Prostate gland (tissue), 2 donors: ENCODE measurements at regions not wholly inside any gene's neighbourhood (a gene's known extent, or its start where the extent isn't known, plus 50 kb on each side); places are given as distances from the start of the nearest gene placed in this dataset.

Source experiments
- DNase-seq: peaks from one replicate; pipeline ENCODE4 v3.0.0-alpha.2; 2019; ENCODE audit warnings: low spot score
- H3K27ac ChIP-seq, 2 donors: fragments of 200-600 bp; sonication (generic); 2 replicates each; pipeline ENCODE4 v1.5.1; 2017 to 2019
- H3K27me3 ChIP-seq: fragments of 200-600 bp; sonication (generic); replicated peaks from 2 replicates; pipeline ENCODE4 v1.5.1; 2019; ENCODE audit not compliant: insufficient read depth
- H3K36me3 ChIP-seq, 2 donors: fragments of 200-600 bp; sonication (generic); 1 replicate in 1 of 2; 2 replicates in 1 of 2; pipeline versions ENCODE4 v1.5.1 to v1.8.1; 2017 to 2019
- H3K4me1 ChIP-seq: fragments of 200-600 bp; sonication (generic); replicated peaks from 2 replicates; pipeline ENCODE4 v1.5.1; 2019
- H3K4me3 ChIP-seq, 2 donors: fragments of 200-600 bp; sonication (generic); 2 replicates each; pipeline ENCODE4 v1.5.1; 2017 to 2019
- H3K9me3 ChIP-seq: fragments of 200-600 bp; sonication (generic); 2 replicates; pipeline ENCODE4 v1.5.1; 2017
- POLR2A ChIP-seq: fragments of 450-650 bp; IDR thresholded peaks from one replicate; pipeline ENCODE4 v1.6.1; 2016; ENCODE audit warnings: antibody characterized with exemption, mild to moderate bottlenecking
- POLR2AphosphoS5 ChIP-seq: sonication (generic); formaldehyde crosslinking; IDR thresholded peaks from one replicate; pipeline ENCODE4 v1.6.1; 2017; ENCODE audit warnings: antibody characterized with exemption
- WGBS: methylation state at CpG from one replicate; pipeline ENCODE4 v1.1.5; 2018; 5-methylcytosine and 5-hydroxymethylcytosine counted together
- intact Hi-C: fragments of 100-400 bp; cut with DNase I; formaldehyde crosslinking; loops from one replicate; pipeline ENCODE4 v1.14.2; 2022
- TF ChIP-seq, protein P1 (sequence below), 4 experiments: fragments of 200-600 bp in 2 of 4; fragments of 450-650 bp in 2 of 4; sonication (generic) in 2 of 4; IDR thresholded peaks; 1 replicate in 3 of 4; 2 replicates in 1 of 4; pipeline ENCODE4 v1.5.1; 2016 to 2019; ENCODE audit warnings: antibody characterized with exemption in 4 of 4, mild to moderate bottlenecking in 2 of 4, moderate library complexity in 2 of 4

DNA sequence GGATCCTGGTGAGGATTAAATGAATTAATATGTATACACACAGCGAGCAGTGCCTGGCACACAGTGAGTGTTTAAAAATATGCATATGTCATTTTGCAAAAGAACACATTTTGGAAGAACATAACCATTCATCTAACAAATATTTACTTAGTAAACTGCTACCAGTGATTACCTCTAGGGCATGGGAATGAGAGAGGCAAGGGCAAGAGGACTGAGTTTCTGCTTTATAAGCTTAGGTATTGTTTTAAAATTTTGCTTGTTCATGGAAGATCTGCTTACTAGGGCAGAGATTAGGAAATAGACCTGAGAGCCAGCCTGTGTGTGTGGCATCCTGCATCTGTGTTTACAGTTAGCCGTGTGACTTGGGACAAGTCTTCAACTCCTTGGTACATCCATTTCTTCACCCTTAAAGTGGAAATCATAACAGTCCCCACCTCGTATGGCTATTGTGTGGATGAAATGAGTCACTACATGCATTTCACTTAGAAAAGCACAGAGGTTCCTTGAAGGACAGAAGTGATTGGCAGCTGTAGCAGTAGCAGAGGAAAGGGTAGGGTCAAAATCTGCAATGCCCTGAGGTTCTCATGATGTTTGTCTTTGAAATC lies 198.5 kb upstream of the FMN2 start:
- WGBS, result 44% methylated on average over 3 of the region's 3 CpGs
- intact Hi-C loops, result loop anchor here (10.0 kb wide), 1 partner anchor 1638 kb away; no protein-coding TSS in a partner anchor
- peak overlapping the region in 1 of 2 donors; percentile 4 for H3K27ac ChIP-seq
- no peaks in the 10 kb centered on the region for H3K36me3 ChIP-seq
- no peak for TF ChIP-seq POLR2A
- TF ChIP-seq, protein P1, sequence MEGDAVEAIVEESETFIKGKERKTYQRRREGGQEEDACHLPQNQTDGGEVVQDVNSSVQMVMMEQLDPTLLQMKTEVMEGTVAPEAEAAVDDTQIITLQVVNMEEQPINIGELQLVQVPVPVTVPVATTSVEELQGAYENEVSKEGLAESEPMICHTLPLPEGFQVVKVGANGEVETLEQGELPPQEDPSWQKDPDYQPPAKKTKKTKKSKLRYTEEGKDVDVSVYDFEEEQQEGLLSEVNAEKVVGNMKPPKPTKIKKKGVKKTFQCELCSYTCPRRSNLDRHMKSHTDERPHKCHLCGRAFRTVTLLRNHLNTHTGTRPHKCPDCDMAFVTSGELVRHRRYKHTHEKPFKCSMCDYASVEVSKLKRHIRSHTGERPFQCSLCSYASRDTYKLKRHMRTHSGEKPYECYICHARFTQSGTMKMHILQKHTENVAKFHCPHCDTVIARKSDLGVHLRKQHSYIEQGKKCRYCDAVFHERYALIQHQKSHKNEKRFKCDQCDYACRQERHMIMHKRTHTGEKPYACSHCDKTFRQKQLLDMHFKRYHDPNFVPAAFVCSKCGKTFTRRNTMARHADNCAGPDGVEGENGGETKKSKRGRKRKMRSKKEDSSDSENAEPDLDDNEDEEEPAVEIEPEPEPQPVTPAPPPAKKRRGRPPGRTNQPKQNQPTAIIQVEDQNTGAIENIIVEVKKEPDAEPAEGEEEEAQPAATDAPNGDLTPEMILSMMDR (IDR thresholded peaks at IDR 0.05), result peak in 1 of 4 experiments; percentile 24
- no peak for TF ChIP-seq POLR2AphosphoS5
- no peaks in the 10 kb centered on the region for H3K4me1 ChIP-seq
- no peak for DNase-seq
- no peaks in the 10 kb centered on the region for H3K9me3 ChIP-seq
- no peaks in the 10 kb centered on the region for H3K27me3 ChIP-seq
- no peak overlapping the region for H3K4me3 ChIP-seq

DNA sequence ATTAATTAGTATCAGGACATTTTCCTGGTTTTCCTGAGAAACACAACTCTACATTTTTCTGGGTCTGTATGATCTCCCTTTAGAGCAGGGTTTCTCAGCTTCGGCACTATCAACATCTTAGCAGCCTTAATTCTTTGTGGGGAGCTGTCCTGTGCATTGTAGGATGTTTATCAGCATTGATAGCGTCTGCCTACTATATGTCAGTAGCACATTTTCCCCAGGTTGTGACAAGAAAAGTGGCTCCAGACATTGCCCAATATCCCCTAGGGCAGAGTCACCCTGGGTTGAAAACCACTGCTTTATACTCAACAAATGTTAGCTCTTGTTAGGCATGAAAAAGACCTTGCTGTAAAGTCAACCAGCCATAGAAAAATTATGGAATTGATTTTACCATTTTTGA lies 195.1 kb upstream of the FMN2 start:
- H3K4me3 ChIP-seq, result no peak overlapping the region
- 86% methylated on average over 2 of the region's 2 CpGs for WGBS
- TF ChIP-seq POLR2A (no peak), POLR2AphosphoS5 (no peak)
- TF ChIP-seq, protein P1 (IDR thresholded peaks at IDR 0.05), result no peak

DNA sequence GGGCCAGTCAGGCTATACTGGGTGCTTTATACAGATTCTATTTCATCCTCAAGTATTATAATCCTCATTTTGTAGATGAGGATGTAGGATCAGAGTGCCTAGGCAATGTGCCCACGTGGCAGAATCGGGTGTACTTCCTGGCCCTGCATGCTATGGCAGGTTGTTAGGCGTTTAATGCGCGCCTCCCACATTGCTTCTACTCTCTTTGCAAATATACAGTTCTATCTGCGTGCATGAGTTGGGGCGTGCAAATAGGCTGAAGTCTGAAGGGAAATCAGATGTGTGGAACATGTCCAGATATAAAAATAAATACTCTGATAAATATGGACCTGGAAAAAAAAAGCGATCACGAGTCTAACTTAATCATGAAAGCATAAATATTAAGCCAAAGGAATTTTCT lies 194.7 kb upstream of the FMN2 start:
- 44% methylated on average over 9 of the region's 9 CpGs for WGBS
- intact Hi-C loops, result loop anchor here (5.0 to 10.0 kb wide), 2 partner anchors 495 to 1642 kb away; no protein-coding TSS in a partner anchor
- no peak overlapping the region for H3K27ac ChIP-seq
- no peaks in the 10 kb centered on the region for H3K36me3 ChIP-seq
- TF ChIP-seq POLR2AphosphoS5 (no peak), POLR2A (no peak)
- TF ChIP-seq, protein P1 (IDR thresholded peaks at IDR 0.05), result no peak
- H3K27me3 ChIP-seq, result no peaks in the 10 kb centered on the region
- DNase-seq, result no peak
- no peaks in the 10 kb centered on the region for H3K9me3 ChIP-seq
- no peaks in the 10 kb centered on the region for H3K4me1 ChIP-seq
- no peak overlapping the region for H3K4me3 ChIP-seq

More for the DNA sequence above, 195.1 kb upstream of the FMN2 start:
- Histone ChIP-seq H3K27me3 (no peaks in the 10 kb centered on the region), H3K36me3 (no peaks in the 10 kb centered on the region), H3K9me3 (no peaks in the 10 kb centered on the region), H3K4me1 (no peaks in the 10 kb centered on the region), H3K27ac (no peak overlapping the region)
- intact Hi-C loops, result loop anchor here (5.0 to 10.0 kb wide), 2 partner anchors 494 to 1642 kb away; no protein-coding TSS in a partner anchor
- no peak for DNase-seq

DNA sequence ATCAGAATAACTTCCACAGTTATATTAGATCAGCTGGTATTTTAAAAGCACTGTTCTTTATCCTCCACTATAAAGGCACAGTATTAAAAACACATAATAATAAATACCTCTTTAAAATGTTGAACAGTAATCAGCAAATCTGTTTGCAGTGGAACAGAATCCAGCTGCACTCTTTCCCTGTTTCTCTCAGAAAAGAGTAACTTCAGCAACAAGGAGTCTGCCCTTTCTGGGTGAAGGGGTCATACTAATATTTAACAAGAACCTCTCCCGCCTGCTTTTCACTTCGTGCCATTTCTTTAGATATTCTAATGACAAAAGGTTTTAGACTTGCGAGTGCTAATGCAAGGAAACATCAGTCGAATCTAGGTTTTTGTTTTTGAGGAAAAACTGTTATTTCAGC lies 194.2 kb upstream of the FMN2 start:
- H3K27ac ChIP-seq, result no peak overlapping the region
- H3K36me3 ChIP-seq, result no peaks in the 10 kb centered on the region
- intact Hi-C loops, result loop anchor here (5.0 to 10.0 kb wide), 2 partner anchors 495 to 1643 kb away; no protein-coding TSS in a partner anchor
- no peaks in the 10 kb centered on the region for H3K4me1 ChIP-seq
- H3K27me3 ChIP-seq, result no peaks in the 10 kb centered on the region
- H3K9me3 ChIP-seq, result no peaks in the 10 kb centered on the region
- DNase-seq, result no peak
- H3K4me3 ChIP-seq, result no peak overlapping the region
- WGBS, result 37% methylated on average over 4 of the region's 4 CpGs
- TF ChIP-seq POLR2AphosphoS5, result no peak
- no peak for TF ChIP-seq POLR2A
- TF ChIP-seq, protein P1 (IDR thresholded peaks at IDR 0.05), result no peak
